ENCODE measurements at regions not wholly inside any gene's neighbourhood (a gene's known extent, or its start where the extent isn't known, plus 50 kb on each side); places are given as distances from the start of the nearest gene placed in this dataset.

DNA sequence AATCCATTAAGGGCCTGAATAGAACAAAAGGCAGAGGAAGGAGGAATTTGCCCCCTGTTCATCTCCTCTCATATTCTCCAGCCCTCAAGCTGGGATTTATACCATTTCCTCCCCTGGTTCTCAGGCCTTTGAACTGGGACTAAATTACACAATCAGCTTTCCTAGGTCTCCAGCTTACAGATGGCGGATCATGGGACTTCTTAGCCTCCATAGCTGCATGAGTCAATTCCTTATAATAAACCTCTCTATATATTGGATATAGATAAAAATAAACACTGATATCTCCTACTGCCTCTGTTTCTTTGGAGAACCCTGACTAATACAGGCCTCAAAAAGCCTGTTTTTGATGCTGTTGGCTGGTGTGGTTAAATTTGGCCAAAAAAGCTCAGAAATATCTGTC, 84.5 kb upstream of the TMEM108 start:
- intact Hi-C loops (cut with DNase I): no loop called here
- TF ChIP-seq, protein P1, sequence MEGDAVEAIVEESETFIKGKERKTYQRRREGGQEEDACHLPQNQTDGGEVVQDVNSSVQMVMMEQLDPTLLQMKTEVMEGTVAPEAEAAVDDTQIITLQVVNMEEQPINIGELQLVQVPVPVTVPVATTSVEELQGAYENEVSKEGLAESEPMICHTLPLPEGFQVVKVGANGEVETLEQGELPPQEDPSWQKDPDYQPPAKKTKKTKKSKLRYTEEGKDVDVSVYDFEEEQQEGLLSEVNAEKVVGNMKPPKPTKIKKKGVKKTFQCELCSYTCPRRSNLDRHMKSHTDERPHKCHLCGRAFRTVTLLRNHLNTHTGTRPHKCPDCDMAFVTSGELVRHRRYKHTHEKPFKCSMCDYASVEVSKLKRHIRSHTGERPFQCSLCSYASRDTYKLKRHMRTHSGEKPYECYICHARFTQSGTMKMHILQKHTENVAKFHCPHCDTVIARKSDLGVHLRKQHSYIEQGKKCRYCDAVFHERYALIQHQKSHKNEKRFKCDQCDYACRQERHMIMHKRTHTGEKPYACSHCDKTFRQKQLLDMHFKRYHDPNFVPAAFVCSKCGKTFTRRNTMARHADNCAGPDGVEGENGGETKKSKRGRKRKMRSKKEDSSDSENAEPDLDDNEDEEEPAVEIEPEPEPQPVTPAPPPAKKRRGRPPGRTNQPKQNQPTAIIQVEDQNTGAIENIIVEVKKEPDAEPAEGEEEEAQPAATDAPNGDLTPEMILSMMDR (IDR thresholded peaks at IDR 0.05): no peak
- no peak for TF ChIP-seq POLR2A (IDR thresholded peaks at IDR 0.05)
- Histone ChIP-seq H3K4me3 (no peak overlapping the region), H3K36me3 (no peaks in the 10 kb centered on the region), H3K4me1 (no peaks in the 10 kb centered on the region), H3K9me3 (no peaks in the 10 kb centered on the region), H3K27ac (no peak overlapping the region), H3K27me3 (no peaks in the 10 kb centered on the region)
- DNase-seq (no peak), ATAC-seq (no peak)
- WGBS (ENCODE audit: insufficient coverage, low coverage, low lambda C conversion rate, missing lambda C conversion rate): 38% methylated on average over 1 of the region's 1 CpG

DNA sequence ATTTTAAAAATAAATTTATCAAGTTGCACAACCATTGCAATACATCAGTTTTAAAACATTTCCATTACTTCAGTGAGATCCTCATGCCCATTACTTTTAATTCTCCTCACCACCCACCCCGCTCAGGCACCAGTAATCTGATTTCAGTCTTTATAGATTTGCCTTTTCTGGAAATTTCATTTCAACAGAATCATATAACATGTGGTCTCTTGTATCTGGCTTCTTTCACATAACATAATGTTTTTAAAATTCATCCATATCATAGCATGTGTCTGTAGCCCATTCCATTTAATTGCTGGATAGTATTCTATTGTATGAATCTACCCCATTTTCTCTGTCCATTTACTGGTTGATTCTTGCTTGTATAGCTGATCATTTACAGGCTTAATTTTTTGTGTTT, 110.3 kb upstream of the TMEM108 start:
- Histone ChIP-seq H3K27me3 (no peaks in the 10 kb centered on the region), H3K4me1 (no peaks in the 10 kb centered on the region), H3K27ac (no peak overlapping the region), H3K9me3 (no peaks in the 10 kb centered on the region), H3K36me3 (no peaks in the 10 kb centered on the region), H3K4me3 (no peak overlapping the region)
- WGBS (ENCODE audit: insufficient coverage, low coverage, low lambda C conversion rate, missing lambda C conversion rate): 69% methylated on average over 1 of the region's 1 CpG
- no peak for TF ChIP-seq POLR2A (IDR thresholded peaks at IDR 0.05)
- TF ChIP-seq, protein P1 (IDR thresholded peaks at IDR 0.05): no peak
- intact Hi-C loops (cut with DNase I): no loop called here
- ATAC-seq (no peak), DNase-seq (no peak)

DNA sequence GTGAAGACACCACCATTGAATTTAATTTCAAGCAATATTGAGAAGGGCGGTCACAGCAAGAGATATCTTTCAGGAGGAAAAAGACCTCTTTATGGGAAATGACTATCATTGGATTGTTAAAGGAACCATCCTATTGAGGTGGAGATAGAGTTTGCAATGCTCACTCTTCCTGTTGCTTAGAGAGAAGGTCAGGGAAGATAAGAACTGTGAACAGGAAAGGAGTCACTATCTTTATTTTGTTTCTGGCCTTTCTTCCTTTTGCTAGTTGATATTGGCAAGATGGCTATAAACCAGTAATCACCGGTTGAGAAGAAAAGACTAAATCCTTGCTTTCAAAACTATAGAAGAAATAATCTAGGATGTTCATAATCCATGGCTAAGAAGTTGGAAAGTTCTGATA, 112.1 kb upstream of the TMEM108 start:
- no peak overlapping the region for H3K4me3 ChIP-seq
- H3K36me3 ChIP-seq: no peaks in the 10 kb centered on the region
- H3K4me1 ChIP-seq: no peaks in the 10 kb centered on the region
- no peaks in the 10 kb centered on the region for H3K9me3 ChIP-seq
- H3K27me3 ChIP-seq: no peaks in the 10 kb centered on the region
- intact Hi-C loops (cut with DNase I): no loop called here
- ATAC-seq (peak in 1 of 4 donors; percentile 36), DNase-seq (no peak)
- TF ChIP-seq, protein P1 (IDR thresholded peaks at IDR 0.05): no peak
- no peak overlapping the region for H3K27ac ChIP-seq
- WGBS (ENCODE audit: insufficient coverage, low coverage, low lambda C conversion rate, missing lambda C conversion rate): 40% methylated on average over 2 of the region's 2 CpGs

DNA sequence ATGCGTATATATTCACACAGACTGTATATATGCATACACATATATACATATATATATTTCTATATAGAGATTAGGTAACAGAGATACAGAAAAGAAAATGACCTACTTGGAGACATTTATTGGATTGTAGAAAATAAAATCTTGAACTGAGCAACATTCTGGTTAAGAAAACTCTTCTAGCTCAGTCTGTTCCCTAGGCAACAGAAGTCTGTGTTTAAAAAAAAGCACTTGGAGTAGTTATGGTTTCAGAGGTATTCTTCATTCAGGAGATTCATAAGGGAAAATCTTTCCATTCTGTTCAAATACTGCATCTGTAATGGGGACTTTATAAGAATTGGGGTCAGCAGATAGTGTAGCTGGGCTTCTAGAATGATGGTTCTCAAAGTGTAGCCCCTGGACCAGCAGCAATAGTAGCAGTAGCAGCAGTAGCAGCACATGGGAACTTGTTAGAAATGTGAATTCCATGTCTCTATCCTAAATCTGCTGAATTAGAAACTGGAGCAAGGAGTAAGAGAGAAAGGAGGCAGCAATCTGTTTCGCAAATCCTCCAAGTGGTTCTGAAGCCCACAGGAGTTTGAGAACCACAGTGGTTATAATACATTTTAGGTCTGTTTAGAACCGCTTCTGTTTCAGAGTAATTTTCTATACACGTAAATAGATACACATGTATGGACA, 112.8 kb upstream of the TMEM108 start:
- DNase-seq (no peak), ATAC-seq (no peak)
- no peaks in the 10 kb centered on the region for H3K4me1 ChIP-seq
- H3K9me3 ChIP-seq: no peaks in the 10 kb centered on the region
- no peaks in the 10 kb centered on the region for H3K27me3 ChIP-seq
- no peaks in the 10 kb centered on the region for H3K36me3 ChIP-seq
- no peak overlapping the region for H3K4me3 ChIP-seq
- TF ChIP-seq, protein P1 (IDR thresholded peaks at IDR 0.05): no peak
- TF ChIP-seq POLR2A (IDR thresholded peaks at IDR 0.05): no peak
- H3K27ac ChIP-seq: no peak overlapping the region
- 68% methylated on average over 4 of the region's 4 CpGs for WGBS (ENCODE audit: insufficient coverage, low coverage, low lambda C conversion rate, missing lambda C conversion rate)
- intact Hi-C loops (cut with DNase I): no loop called here

DNA sequence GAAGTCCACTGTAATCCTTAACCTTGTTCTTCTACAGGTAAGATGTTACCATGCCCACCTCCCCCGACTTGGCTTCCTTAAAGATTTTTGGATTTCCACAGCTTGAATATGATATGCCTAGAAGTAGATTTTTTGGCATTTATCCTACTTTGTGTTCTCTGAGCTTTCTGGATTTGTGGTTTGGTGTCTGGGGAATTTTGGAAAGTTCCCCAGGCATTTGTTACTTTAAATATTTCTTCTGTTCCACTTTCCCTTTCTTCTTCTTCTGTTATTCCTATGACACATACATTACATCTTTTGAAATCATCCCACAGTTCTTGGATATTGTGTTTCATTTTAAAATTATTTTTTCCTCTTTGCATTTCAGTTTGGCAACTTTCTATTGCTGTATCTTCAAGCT, 122.1 kb upstream of the TMEM108 start:
- H3K36me3 ChIP-seq: no peaks in the 10 kb centered on the region
- H3K9me3 ChIP-seq: no peaks in the 10 kb centered on the region
- TF ChIP-seq, protein P1 (IDR thresholded peaks at IDR 0.05): no peak
- intact Hi-C loops (cut with DNase I): no loop called here
- DNase-seq: no peak
- no peak overlapping the region for H3K27ac ChIP-seq
- H3K27me3 ChIP-seq: no peaks in the 10 kb centered on the region
- H3K4me1 ChIP-seq: no peaks in the 10 kb centered on the region
- no peak overlapping the region for H3K4me3 ChIP-seq
- WGBS (ENCODE audit: insufficient coverage, low coverage, low lambda C conversion rate, missing lambda C conversion rate): 25% methylated on average over 1 of the region's 1 CpG
- no peak for ATAC-seq

All from right lobe of liver (tissue), 6 donors.